Loucy (cell line): ENCODE measurements at regions not wholly inside any gene's neighbourhood (a gene's known extent, or its start where the extent isn't known, plus 50 kb on each side); places are given as distances from the start of the nearest gene placed in this dataset.

Experiments used
- H2AFZ ChIP-seq: fragments of 200-600 bp; sonication (generic); 2 replicates; pipeline ENCODE4 v1.6.0; 2016; ENCODE audit warnings: antibody characterized with exemption, mild to moderate bottlenecking, low read length, moderate library complexity
- H3F3A ChIP-seq: fragments of 200-600 bp; 2 replicates; pipeline ENCODE4 v1.6.0; 2016; ENCODE audit warnings: antibody characterized with exemption, low read depth, mild to moderate bottlenecking
- H3K27me3 ChIP-seq: fragments of 200-600 bp; sonication (generic); 2 replicates; pipeline ENCODE4 v1.6.1; 2014; ENCODE audit warnings: low read length, mild to moderate bottlenecking; ENCODE audit not compliant: insufficient read depth, poor library complexity, severe bottlenecking
- H3K36me3 ChIP-seq: fragments of 200-600 bp; sonication (generic); 2 replicates; pipeline ENCODE4 v1.6.1; 2016; ENCODE audit warnings: low read length; ENCODE audit not compliant: insufficient read depth
- H3K4me1 ChIP-seq: fragments of 200-600 bp; sonication (generic); 2 replicates; pipeline ENCODE4 v1.5.1; 2014; ENCODE audit warnings: low read length, mild to moderate bottlenecking; ENCODE audit not compliant: insufficient read depth, poor library complexity, severe bottlenecking
- H3K4me2 ChIP-seq: fragments of 200-600 bp; sonication (generic); 2 replicates; pipeline ENCODE4 v1.6.0; 2014; ENCODE audit warnings: antibody characterized with exemption, low read length, low read depth, mild to moderate bottlenecking; ENCODE audit not compliant: poor library complexity, severe bottlenecking
- H3K4me3 ChIP-seq: fragments of 200-600 bp; sonication (generic); 2 replicates; pipeline ENCODE4 v1.5.1; 2014; ENCODE audit warnings: low read length, mild to moderate bottlenecking, mixed read lengths; ENCODE audit not compliant: poor library complexity, severe bottlenecking
- H3K79me2 ChIP-seq: fragments of 200-600 bp; sonication (generic); 2 replicates; pipeline ENCODE4 v1.6.1; 2014; ENCODE audit warnings: low read length; ENCODE audit not compliant: insufficient read depth
- H3K9ac ChIP-seq: fragments of 200-600 bp; sonication (generic); 2 replicates; pipeline ENCODE4 v1.6.0; 2014; ENCODE audit warnings: mild to moderate bottlenecking, low read depth, low read length, moderate library complexity; ENCODE audit not compliant: poor library complexity, severe bottlenecking
- H3K9me2 ChIP-seq: fragments of 200-600 bp; sonication (generic); replicated peaks from 2 replicates; pipeline ENCODE4 v1.6.1; 2016; ENCODE audit warnings: low read depth, low read length, mixed read lengths
- H3K9me3 ChIP-seq: fragments of 200-600 bp; sonication (generic); 2 replicates; pipeline ENCODE4 v1.6.1; 2014; ENCODE audit warnings: mild to moderate bottlenecking, antibody characterized with exemption, low read length, low read depth; ENCODE audit not compliant: insufficient read depth
- H4K20me1 ChIP-seq: fragments of 200-600 bp; sonication (generic); 2 replicates; pipeline ENCODE4 v1.6.0; 2014; ENCODE audit warnings: antibody characterized with exemption, low read length, mild to moderate bottlenecking; ENCODE audit not compliant: insufficient read depth, poor library complexity, severe bottlenecking
- CTCF ChIP-seq: fragments of 200-600 bp; sonication (generic); conservative IDR thresholded peaks from 2 replicates; pipeline ENCODE4 v1.5.1; 2014; ENCODE audit warnings: mild to moderate bottlenecking, antibody characterized with exemption, low read length
- EZH2phosphoT487 ChIP-seq: fragments of 200-600 bp; IDR thresholded peaks from 2 replicates; pipeline ENCODE4 v1.6.1; 2018; ENCODE audit warnings: antibody characterized with exemption, mild to moderate bottlenecking, moderate library complexity, borderline replicate concordance

DNA sequence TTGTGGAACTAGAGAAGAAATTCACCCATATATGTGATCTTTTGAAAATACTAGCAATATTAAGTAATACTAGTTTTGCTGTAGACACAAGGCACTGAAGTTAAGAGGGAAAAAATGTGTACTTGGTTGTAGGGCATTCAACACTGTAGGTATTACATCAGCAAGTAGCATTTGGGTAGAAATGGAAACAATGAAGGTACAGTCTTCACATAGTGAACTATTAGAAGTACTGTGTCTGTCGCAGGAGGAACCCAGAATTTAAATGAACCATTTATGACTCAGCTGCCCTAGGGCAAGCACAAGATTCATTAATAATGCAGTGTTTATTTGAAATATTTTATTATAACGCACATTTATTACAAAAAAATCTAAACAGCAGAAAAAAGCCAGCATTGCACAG lies 572.7 kb upstream of the TENM3 start:
- Histone ChIP-seq H3F3A (no peaks in the 10 kb centered on the region), H3K9me3 (no peaks in the 10 kb centered on the region), H3K4me3 (no peak overlapping the region), H3K27me3 (no peaks in the 10 kb centered on the region), H4K20me1 (no peaks in the 10 kb centered on the region), H3K36me3 (no peaks in the 10 kb centered on the region), H2AFZ (no peak overlapping the region), H3K9me2 (no peaks in the 10 kb centered on the region), H3K4me1 (no peaks in the 10 kb centered on the region), H3K79me2 (no peaks in the 10 kb centered on the region), H3K9ac (no peak overlapping the region), H3K4me2 (no peak overlapping the region)
- TF ChIP-seq EZH2phosphoT487 (no peak), CTCF (no peak)

DNA sequence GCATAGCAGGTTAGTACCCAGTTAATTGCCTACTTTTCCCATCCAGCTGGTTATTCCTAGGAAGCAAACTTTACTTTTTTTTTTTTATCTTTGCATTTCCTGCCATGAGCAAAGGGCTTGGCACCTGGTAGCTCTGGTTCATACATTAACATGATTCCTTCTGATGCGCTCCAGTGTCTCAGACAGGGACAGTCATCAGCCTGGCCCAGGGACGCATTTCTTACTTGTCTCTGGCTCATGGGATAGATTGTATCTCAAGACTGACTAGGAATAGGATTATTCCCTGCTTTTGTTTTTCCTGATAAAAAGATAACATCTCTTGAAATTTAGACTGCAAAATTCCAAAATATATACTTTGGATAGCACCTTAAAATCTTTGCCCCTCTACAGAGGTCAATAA lies 571.5 kb upstream of the TENM3 start:
- H3K9ac ChIP-seq: no peak overlapping the region
- H3K79me2 ChIP-seq: no peaks in the 10 kb centered on the region
- no peaks in the 10 kb centered on the region for H3K36me3 ChIP-seq
- H3K4me1 ChIP-seq: no peaks in the 10 kb centered on the region
- H3F3A ChIP-seq: no peaks in the 10 kb centered on the region
- H4K20me1 ChIP-seq: no peaks in the 10 kb centered on the region
- H3K4me3 ChIP-seq: no peak overlapping the region
- TF ChIP-seq EZH2phosphoT487 (no peak), CTCF (no peak)
- H3K9me2 ChIP-seq: no peaks in the 10 kb centered on the region
- no peaks in the 10 kb centered on the region for H3K27me3 ChIP-seq
- H3K9me3 ChIP-seq: no peaks in the 10 kb centered on the region
- H3K4me2 ChIP-seq: no peak overlapping the region
- no peak overlapping the region for H2AFZ ChIP-seq

DNA sequence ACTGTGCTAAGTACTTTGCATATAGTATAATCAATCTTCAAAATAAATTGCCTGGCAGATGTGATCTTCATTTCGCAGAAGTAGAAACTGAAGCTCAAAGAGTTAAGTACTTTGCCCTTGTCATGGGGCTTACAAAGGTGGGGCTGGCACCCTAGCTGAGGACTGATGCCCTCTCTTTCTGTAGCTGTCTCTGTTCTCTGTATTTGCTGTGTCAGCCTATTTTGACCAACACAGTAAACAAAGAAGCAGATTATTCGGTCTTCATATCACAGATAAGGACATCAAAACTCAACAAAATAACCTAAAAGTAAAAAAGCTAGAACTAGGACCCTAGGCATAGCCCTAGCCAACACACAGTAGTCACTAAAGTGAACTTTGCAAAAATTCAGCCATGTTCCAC lies 570.5 kb upstream of the TENM3 start:
- Histone ChIP-seq H3K9ac (no peak overlapping the region), H3K4me1 (no peaks in the 10 kb centered on the region), H4K20me1 (no peaks in the 10 kb centered on the region), H3K9me2 (no peaks in the 10 kb centered on the region), H3K4me3 (no peak overlapping the region), H3K27me3 (no peaks in the 10 kb centered on the region), H2AFZ (no peak overlapping the region), H3K9me3 (no peaks in the 10 kb centered on the region), H3K79me2 (no peaks in the 10 kb centered on the region), H3F3A (no peaks in the 10 kb centered on the region), H3K4me2 (no peak overlapping the region), H3K36me3 (no peaks in the 10 kb centered on the region)
- TF ChIP-seq CTCF (no peak), EZH2phosphoT487 (no peak)
